IPS-NIHi11 (cell line): ENCODE measurements at regions not wholly inside any gene's neighbourhood (a gene's known extent, or its start where the extent isn't known, plus 50 kb on each side); places are given as distances from the start of the nearest gene placed in this dataset.
A peak's percentile ranks its signal among the peaks of the same experiment; 100 is the strongest.
"Not testable (repeated sequence)": the region's sequence is repeated elsewhere in the genome, so short reads cannot be mapped to it uniquely, and the experiment has no call there.

Experiments used
- DNase-seq: peaks from one replicate; pipeline ENCODE4 v3.0.0; 2012; ENCODE audit warnings: mixed read lengths, low spot score

GRCh38 chr21:22762463-22762862 lies 1764.3 kb downstream of the NCAM2 start:
- no peak for DNase-seq

GRCh38 chr21:22763442-22763841 lies 1765.2 kb downstream of the NCAM2 start:
- no peak for DNase-seq

GRCh38 chr21:22764222-22764621 lies 1766.0 kb downstream of the NCAM2 start:
- no peak for DNase-seq

- no peak for DNase-seq
Measured at GRCh38 chr21:22791376-22791775, 1793.2 kb downstream of the NCAM2 start.

GRCh38 chr21:22791986-22792560 lies 1793.9 kb downstream of the NCAM2 start:
- DNase-seq = peak; percentile 23

- no peak for DNase-seq
Measured at GRCh38 chr21:22795091-22795490, 1796.9 kb downstream of the NCAM2 start.

GRCh38 chr21:22795644-22796043 lies 1797.4 kb downstream of the NCAM2 start:
- DNase-seq = no peak

- DNase-seq = no peak
Measured at GRCh38 chr21:22796147-22796546, 1797.9 kb downstream of the NCAM2 start.

- no peak for DNase-seq
Measured at GRCh38 chr21:22804151-22804550, 1805.9 kb downstream of the NCAM2 start.

GRCh38 chr21:22806278-22806677 lies 1808.1 kb downstream of the NCAM2 start:
- no peak for DNase-seq

- no peak for DNase-seq
Measured at GRCh38 chr21:22813201-22813600, 1815.0 kb downstream of the NCAM2 start.

- not testable (repeated sequence) for DNase-seq
Measured at GRCh38 chr21:22818681-22819485, 1820.7 kb downstream of the NCAM2 start.

- no peak for DNase-seq
Measured at GRCh38 chr21:22827422-22827821, 1829.2 kb downstream of the NCAM2 start.

GRCh38 chr21:22842875-22843274 lies 1844.7 kb downstream of the NCAM2 start:
- no peak for DNase-seq

- DNase-seq = no peak
Measured at GRCh38 chr21:22855581-22855980, 1857.4 kb downstream of the NCAM2 start.

- DNase-seq = no peak
Measured at GRCh38 chr21:22871692-22872091, 1873.5 kb downstream of the NCAM2 start.

- DNase-seq = no peak
Measured at GRCh38 chr21:22880573-22880972, 1882.4 kb downstream of the NCAM2 start.

- no peak for DNase-seq
Measured at GRCh38 chr21:22881131-22881530, 1882.9 kb downstream of the NCAM2 start.

- DNase-seq = no peak
Measured at GRCh38 chr21:22885079-22885478, 1886.9 kb downstream of the NCAM2 start.

GRCh38 chr21:22885614-22886013 lies 1887.4 kb downstream of the NCAM2 start:
- DNase-seq = no peak

- DNase-seq = no peak
Measured at GRCh38 chr21:22889445-22889844, 1891.2 kb downstream of the NCAM2 start.

- DNase-seq = no peak
Measured at GRCh38 chr21:22890656-22891055, 1892.4 kb downstream of the NCAM2 start.

- no peak for DNase-seq
Measured at GRCh38 chr21:22892028-22892427, 1893.8 kb downstream of the NCAM2 start.

GRCh38 chr21:22892740-22893139 lies 1894.5 kb downstream of the NCAM2 start:
- no peak for DNase-seq
